Stimulated activated CD4-positive, alpha-beta T cell treated with anti-CD3 and anti-CD28 coated beads, Interleukin-1b, Interleukin-23, amount 100 ng/mL, for 48 hours (primary cell): ENCODE measurements at regions not wholly inside any gene's neighbourhood (a gene's known extent, or its start where the extent isn't known, plus 50 kb on each side); places are given as distances from the start of the nearest gene placed in this dataset.

ENCODE experiments used
- DNase-seq: peaks from one replicate; pipeline ENCODE4 v3.0.0-alpha.2; 2020

GRCh38 chr2:101550555-101550954 is 75.6 kb upstream of the RFX8 start:
- no peak for DNase-seq

DNA sequence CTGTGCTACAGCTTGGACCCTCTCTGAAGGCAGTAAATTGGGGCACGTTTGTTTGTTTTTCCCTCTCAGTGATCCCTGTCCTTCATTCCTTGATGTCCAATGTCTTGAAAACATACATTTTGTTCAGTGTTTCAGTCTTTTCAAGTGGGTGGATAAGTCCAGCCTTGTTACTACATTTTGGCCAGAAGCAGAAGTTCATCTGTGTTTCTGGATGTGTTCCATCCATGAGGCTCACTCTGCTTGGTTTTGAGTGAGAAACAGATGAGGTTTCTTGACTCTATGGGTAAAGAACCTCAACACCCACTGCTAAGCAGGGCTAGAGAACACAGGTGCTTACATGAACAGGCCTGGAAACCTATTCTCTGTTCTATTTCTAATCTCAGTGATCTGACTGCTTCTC is 74.5 kb upstream of the RFX8 start:
- DNase-seq = no peak

DNA sequence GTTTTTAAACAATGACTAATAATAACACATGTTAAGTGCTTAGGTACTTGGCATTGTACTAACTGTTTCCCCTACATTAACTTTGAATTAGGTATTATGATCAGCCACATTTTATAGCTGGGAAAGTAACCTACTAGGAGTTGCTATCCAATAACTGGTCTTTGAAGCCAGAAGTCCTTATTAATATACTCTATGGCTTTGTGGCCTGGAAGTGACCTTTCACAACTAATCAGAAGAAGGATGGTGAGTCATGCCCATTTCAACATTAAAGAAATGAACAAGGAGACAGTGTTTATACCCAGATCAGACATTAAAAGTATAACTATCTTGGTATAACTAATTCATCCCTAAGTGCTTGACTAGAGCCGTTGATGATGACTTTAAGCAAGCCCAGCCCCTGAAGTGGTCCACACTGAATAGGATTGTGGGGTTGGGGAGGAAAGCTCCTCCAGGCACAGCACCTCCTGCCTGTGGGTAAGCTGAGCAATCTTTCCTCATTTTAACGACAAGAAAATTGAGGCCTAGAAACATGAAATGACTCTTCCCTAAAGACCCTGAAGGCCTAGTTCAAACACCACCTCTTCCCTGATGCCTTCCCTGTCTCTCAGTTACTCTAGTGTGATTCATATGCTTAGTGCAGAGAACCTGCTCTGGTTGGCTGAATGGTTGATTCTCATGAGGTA is 71.6 kb upstream of the RFX8 start:
- DNase-seq = no peak

DNA sequence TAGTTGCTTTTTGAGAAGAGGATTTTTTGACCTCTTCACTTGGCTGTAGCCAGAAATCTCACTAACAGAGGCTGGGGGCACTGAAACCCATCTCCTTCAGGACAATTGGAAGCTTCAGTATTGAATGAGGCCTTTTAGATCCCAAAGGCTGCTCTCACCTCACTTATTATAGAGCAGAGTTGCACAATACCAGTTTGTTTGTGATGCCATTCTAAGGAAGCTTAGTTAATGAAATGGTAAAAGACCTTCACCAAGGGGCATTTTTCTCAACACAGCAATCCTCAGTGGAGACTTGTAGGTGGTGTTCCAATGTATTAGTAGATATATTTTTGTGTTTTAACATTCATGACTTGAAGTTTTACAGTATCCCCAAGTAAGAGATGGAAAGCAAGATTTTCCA is 71.0 kb upstream of the RFX8 start:
- DNase-seq = no peak

DNA sequence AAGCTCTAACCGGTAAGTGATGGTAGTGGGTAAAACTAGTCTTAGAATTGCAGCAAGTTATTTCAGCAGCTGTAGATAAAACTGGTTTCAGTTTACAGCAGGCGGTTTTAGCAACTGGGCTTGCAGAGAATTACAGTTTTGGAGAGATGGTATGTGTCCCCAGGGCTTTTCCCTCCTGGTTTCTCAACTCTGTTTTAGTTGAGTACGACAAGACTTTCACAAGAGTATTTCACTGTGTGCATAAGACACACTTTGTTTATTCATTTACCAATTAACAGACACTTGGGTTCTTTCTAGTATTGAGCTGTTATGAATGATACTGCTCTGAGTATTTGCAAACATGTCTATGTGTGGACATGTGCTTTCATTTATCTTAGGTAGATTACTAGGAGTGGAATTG is 65.6 kb upstream of the RFX8 start:
- DNase-seq = no peak

GRCh38 chr2:101538076-101538475 is 63.2 kb upstream of the RFX8 start:
- DNase-seq = no peak

DNA sequence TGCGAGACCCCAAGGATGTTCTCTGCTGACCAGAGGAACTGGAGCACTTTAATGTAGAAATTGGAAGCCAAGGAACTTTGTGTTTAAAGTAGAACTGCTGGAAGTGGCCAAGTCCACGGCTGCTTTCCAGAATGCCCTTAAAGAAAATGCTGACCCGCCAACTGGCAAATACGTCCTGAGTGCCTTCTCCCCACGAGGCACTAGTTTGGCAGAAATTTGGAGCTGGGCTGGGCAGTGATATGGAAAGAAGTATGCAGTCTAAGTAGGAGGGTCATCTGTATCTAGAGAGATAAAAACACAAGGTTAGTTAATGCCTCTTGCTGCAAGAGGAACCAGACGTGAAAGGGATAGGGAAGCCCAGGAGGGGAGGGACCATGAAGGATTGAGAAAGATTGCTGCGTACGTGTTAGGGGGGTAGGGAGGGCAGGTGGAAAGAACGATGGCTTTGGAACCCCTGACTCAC is 59.3 kb upstream of the RFX8 start:
- no peak for DNase-seq

DNA sequence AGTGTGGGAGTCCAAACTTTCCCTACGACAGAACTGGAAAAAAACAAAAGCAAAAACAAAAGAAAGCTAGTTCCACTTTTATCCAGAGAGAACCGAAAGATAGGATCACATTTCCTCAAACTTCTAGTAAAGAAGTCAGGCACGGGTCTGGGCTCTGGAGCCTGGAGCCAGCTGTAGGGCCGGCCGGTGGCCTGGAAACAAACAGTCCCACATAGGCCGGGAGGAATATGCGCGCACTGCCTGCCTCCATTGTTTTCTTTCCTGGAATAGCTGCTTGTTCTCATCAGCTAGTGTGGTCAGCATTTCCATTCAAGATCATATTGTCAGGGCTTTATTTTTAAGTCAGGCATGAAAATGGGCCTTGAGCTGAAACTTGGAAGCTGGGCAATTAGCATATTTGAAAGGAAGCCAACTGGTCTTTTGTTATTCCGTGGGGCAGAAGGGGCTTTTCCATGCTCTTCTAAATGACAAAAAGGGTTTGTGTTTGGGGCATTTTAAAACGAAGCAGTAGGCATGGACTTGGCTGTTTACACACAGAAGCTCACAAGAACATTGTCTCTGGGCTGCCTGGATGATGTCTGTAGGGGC is 58.7 kb upstream of the RFX8 start:
- no peak for DNase-seq

DNA sequence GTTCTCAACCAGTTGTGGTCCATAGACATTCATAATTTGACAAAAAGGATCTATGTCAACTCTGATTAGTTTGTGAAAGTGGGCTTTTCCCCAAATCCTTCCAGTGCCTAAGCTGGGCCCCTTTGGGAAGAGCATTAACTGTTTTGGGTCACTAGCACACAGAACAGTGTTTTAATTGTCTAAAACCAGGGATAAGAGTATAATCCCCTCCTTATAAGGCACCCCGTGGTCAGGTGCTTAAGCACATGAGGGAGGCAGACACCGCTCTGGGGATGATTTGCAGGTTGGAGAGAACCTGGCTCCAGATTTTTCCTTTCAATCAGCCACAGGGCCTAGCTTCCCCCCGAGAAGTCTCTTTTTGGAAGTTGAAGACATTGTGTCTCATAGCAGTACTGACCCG is 53.6 kb upstream of the RFX8 start:
- no peak for DNase-seq

- no peak for DNase-seq
Measured at GRCh38 chr2:101524806-101525430, 50.0 kb upstream of the RFX8 start.
